Effector CD8-positive, alpha-beta T cell (primary cell): ENCODE measurements at regions not wholly inside any gene's neighbourhood (a gene's known extent, or its start where the extent isn't known, plus 50 kb on each side); places are given as distances from the start of the nearest gene placed in this dataset.

ENCODE experiments used
- DNase-seq: peaks from one replicate; lab custom pipeline; 2025; lab: John Stamatoyannopoulos, UW

GRCh38 chr5:51278539-51278938 lies 104.7 kb upstream of the ISL1 start:
- no peak for DNase-seq

- DNase-seq = no peak
Measured at GRCh38 chr5:51279983-51280706, 103.1 kb upstream of the ISL1 start.

GRCh38 chr5:51286046-51286445 lies 97.2 kb upstream of the ISL1 start:
- no peak for DNase-seq

- no peak for DNase-seq
Measured at GRCh38 chr5:51302343-51302742, 80.9 kb upstream of the ISL1 start.

- no peak for DNase-seq
Measured at GRCh38 chr5:51326844-51327243, 56.4 kb upstream of the ISL1 start.
